DMS79 treated with DMSO at 0.1 percent for 48 hours (cell line): ENCODE measurements at regions not wholly inside any gene's neighbourhood (a gene's known extent, or its start where the extent isn't known, plus 50 kb on each side); places are given as distances from the start of the nearest gene placed in this dataset.
A peak's percentile ranks its signal among the peaks of the same experiment; 100 is the strongest.

Experiments used
- DNase-seq: peaks from one replicate; lab custom pipeline; 2025; lab: John Stamatoyannopoulos, UW

DNA sequence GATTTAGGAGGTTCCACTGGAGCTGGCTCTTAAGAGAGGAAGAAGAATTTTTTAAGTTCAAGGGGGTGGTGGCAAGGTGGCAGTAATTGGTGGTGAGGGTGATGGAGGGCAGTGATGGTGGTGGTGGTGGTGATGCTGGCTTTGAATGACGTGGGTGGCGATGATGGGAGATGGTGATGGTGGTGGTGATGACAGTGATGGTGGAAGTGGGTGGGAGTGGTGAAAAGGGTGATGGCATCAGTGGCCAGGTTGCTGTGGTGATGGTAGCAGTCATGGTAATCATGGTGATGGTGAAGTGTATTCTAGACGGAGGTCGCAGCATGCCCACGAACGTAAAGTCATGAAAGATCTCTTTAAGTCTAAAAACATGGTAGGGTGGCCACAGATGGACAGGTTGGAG, 197.3 kb downstream of the PTEN start:
- DNase-seq: no peak

- DNase-seq: no peak
These were observed 199.0 kb downstream of the PTEN start for GRCh38 chr10:88062385-88062784.

- no peak for DNase-seq
These were observed 199.5 kb downstream of the PTEN start for GRCh38 chr10:88062798-88063472.

GRCh38 chr10:88063861-88064557, 200.6 kb downstream of the PTEN start:
- DNase-seq: no peak

DNA sequence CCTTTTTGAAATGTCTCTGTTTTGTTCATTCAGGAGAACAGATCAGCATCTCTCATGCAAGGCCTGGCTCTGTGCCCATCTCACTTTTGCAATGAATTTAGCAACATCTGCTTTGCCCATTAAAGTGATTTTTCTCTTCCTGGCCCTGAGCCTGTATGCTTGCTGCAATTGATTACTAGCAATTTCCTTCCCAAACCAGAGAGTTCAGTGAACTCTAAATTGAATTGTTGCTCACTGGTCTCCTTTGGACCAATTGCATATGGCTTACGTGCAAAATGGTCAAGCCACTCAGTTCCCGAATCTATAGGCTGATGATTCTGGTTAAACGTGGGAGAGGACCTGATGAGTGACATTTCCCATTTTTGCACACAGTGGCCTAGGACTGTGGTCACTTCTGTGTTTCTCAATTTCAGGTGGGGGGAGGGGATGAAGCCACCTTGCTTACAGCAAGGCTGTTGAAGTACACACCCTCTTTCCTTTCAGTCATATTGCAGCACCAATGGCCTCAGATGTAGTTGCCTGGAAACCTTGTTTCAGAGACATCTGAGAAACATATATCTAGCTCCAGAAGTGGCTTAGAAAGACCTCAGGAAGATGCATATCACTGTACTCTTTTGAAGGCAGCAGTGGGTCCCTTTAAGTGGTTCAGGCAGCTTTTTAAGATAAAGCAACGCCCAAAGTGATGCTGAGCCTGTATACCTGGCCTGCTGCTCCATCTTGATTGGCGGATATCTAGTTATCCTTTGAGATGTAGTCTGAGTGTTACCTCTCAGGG, 201.4 kb downstream of the PTEN start:
- no peak for DNase-seq

DNA sequence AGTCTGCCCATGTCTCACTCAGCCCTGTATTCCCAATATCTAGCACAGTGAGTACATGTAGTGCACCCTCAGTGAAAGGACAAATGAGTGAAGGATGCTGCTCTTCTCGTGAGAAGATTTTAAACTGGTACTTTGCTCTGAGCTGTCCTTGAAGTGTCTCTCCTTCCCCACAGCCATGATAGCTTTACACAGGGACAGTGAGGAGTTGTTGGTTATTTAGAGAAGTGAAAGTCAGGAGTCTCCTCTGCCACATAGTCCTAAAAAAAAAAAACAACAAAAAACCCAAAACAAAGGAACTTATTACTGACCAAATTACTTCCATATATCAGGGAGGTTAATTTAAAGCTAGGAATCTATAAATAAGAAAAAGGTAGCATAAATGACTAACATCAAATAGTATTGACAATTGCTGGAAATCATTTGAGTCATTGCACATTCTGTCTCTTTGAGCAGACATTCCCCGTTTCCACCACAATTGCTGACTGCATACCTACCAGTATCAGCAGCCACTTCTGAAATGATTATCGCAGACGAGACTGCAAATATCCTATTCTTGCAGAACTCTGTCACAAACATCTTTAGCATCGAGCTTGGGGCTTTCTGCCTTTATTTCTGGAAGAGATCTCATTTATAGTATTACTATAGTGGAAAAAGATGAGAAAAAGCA, 202.1 kb downstream of the PTEN start:
- DNase-seq: no peak

DNA sequence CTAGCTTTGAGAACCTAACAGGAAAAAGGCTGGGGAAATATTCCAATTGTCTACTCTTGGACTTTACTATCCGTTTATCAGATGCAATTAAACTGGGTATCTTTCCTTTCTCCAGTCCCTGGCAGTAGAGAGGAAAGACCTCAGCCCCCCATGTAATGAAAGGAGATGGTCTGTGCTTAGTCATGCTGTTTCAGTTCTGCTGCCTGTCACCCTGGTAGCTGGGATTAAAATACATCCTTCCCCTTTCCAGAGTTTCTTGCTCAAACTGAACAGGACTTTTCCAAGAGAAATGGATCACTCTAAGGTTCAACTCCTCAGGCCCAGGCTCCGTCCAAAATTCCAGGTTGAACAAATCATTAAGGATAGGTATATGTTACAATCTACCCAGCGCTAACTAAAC, 202.9 kb downstream of the PTEN start:
- DNase-seq: no peak

DNA sequence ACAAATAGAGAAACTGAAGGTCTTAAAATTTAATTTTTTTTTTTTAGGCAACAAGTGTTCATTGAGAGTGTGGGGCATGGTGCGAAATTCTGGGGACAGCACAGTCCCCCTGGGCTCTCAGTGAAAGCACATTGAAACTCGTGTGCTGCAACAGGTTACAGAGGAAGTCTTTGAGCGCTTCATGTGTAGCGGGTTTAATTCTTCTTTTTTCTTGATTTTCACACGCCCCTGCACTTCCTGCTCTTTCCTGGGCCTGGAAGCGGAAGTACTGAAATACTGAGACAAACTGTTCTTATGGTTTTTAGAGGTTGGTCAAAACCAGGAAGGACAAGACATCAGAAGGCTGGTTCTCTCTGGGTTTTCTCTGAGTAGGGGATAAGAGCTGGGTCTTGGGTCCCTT, 203.5 kb downstream of the PTEN start:
- DNase-seq: no peak

- no peak for DNase-seq
These were observed 204.3 kb downstream of the PTEN start for GRCh38 chr10:88067737-88068136.

DNA sequence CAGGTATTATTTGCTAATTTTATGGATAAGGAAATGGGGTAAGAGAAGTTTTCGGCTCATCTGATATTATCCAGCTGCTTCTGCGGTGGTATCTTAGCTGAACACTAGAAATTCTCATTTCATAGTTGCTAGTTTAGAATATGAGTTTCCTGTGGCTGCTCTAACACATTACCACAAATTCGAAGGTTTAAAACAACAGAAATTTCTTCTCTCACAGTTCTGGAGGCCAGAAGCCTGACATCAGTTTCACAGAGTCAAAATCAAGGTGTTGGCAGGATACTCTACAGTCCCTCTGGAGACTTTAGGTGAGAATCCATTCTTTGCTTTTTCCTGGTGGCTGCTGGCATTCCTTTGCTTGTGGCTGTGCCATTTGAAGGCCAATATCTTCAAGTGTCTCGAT, 205.9 kb downstream of the PTEN start:
- no peak for DNase-seq

- no peak for DNase-seq
These were observed 206.9 kb downstream of the PTEN start for GRCh38 chr10:88070080-88070880.

DNA sequence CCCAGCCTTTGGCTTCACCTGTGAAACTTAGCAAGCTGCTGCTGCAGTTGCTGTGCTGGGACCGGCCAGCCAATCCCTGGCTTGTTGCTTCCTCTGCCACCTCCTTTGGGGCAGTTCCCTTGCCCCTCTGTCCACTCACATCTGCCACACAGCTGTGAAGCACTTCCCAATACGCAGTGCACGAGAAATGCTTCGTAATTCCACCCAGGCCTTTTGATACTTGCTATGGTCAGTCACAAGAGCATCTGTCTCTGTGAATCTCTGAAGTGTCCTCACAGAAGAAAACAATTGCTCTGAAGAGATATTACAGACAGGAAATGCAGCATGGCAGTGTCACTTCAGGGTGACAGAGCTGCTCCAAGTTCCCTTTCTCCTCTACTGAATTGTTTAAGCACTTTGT, 208.5 kb downstream of the PTEN start:
- no peak for DNase-seq

- no peak for DNase-seq
These were observed 210.3 kb downstream of the PTEN start for GRCh38 chr10:88073682-88074081.

- no peak for DNase-seq
These were observed 211.5 kb downstream of the PTEN start for GRCh38 chr10:88074971-88075370.

- DNase-seq: no peak
These were observed 212.8 kb downstream of the PTEN start for GRCh38 chr10:88076027-88076880.

DNA sequence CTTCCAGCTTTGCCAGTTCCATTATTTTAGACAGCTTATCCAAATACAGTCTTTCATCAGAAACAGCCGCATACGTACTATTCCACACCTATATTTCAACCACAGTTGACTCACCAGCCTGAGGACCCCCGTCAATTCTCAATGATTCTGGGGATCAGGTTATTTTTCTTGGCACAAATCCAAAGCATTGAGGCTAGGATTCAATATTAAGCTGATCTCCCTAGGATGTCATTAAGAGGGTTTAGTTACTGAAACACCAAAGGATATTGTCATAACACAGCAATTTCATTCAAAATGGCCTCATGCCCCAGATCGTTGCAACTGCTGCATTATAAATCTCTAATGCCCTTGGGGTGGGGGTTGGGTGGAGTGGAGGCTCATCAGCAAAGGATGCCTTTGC, 214.6 kb downstream of the PTEN start:
- DNase-seq: no peak

- peak; percentile 37 for DNase-seq
These were observed 216.8 kb downstream of the PTEN start for GRCh38 chr10:88080213-88080612.

GRCh38 chr10:88081457-88082054, 218.1 kb downstream of the PTEN start:
- DNase-seq: no peak

DNA sequence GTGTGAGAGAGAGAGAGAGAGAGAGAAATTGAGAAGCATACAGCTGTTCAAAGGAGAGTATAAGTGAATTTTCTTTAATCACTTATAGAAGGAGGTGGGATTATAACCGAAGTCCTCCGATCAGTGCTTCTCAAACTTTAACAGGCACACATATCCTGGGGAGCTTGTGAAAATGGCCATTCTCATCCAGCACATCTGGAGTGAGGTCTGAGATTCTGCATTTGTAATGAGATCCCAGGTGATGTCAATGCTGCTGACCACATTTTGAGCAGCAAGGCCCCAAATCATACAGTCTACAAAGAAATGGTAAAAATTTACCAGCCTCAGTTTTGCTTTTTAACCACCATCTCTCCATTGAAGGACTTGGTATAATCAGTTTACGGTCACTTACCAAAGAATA, 219.0 kb downstream of the PTEN start:
- no peak for DNase-seq

DNA sequence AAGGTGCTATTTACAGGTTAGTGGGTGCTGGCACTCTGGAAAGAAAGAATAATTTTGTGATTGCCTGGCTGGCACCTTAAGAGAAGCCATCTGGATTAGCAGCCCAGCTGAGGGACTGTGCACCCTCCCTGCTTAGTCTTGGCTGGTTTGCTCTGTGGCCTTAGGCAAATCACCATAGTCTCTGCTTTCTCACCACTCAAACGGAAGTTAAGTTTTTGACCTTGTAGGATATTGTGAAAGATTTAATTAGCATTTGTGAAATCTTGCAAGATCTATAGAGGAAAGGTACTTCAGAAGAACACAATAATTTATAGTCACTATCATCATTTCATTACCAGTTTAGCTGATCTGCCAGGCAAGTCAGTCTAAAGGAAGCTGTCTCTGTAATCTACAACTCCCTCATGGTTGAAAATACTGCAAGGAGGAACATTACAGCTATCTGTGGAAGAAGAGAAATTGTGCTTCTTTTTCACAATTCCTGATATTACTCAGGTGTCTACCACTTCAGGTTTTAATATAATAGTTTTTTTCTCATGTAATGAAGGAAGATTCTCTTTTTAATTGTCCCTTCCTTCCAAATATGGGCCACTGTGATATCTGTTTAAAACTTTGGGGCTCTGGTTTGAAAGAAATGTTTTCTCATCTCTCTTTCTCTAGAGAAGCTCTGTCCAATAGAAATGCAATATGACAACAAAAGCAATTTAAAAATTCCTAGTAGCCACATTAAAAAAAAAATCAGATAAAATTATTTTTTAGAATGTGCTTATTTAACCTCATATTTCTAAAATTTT, 219.6 kb downstream of the PTEN start:
- no peak for DNase-seq
